GM04504 (cell line): ENCODE measurements at regions not wholly inside any gene's neighbourhood (a gene's known extent, or its start where the extent isn't known, plus 50 kb on each side); places are given as distances from the start of the nearest gene placed in this dataset.
"Not testable (repeated sequence)": the region's sequence is repeated elsewhere in the genome, so short reads cannot be mapped to it uniquely, and the experiment has no call there.

Experiments used
- DNase-seq: peaks from one replicate; pipeline ENCODE4 v3.0.0-alpha.2; 2012; ENCODE audit warnings: low read depth

GRCh38 chr10:105727586-105727985 lies 1086.5 kb downstream of the SORCS3 start:
- DNase-seq = not testable (repeated sequence)

DNA sequence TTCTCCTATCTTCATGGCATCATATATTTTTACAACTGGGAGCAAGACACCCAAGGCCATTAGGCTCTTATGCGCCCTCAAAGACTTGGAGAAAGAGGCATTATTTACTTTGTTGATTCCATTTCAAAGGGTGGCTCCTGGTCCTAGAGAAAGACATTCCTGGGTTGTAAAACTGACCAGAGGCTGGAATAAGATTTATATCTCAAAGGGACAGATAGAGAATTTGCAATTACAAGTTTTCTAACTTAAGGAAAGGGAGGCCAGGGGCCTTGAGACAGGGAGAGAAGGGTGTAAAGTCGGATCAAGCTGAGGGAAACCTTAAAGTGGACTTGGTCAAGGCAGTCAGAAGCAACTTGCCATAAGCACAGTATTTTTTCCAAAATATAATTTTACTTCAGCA lies 1086.0 kb downstream of the SORCS3 start:
- DNase-seq = no peak

- DNase-seq = no peak
Measured at GRCh38 chr10:105726149-105726548, 1085.1 kb downstream of the SORCS3 start.

- DNase-seq = no peak
Measured at GRCh38 chr10:105725007-105725406, 1083.9 kb downstream of the SORCS3 start.

- no peak for DNase-seq
Measured at GRCh38 chr10:105718207-105718995, 1077.3 kb downstream of the SORCS3 start.

GRCh38 chr10:105714728-105715127 lies 1073.6 kb downstream of the SORCS3 start:
- no peak for DNase-seq

DNA sequence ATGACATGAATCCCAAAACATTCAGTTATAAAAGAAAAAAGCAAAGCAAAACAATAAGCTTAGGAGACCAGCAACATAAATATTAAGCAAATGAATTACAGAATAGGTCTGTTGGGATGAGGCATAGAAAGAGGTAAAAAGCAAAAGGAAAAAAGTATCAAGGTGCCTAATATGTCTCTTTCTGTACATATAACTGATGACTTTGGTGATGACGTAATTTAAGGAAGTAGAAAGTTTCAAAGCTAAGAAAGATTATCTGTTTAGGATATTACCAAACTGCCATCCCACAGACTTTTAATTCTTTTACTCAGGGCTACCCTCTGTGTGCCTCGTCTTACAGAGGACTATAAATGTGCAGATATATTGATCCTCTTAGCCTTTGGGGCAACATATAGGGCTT lies 1066.5 kb downstream of the SORCS3 start:
- DNase-seq = no peak

- DNase-seq = no peak
Measured at GRCh38 chr10:105706281-105707026, 1065.4 kb downstream of the SORCS3 start.

GRCh38 chr10:105702211-105702610 lies 1061.1 kb downstream of the SORCS3 start:
- DNase-seq = no peak

GRCh38 chr10:105700218-105700617 lies 1059.1 kb downstream of the SORCS3 start:
- no peak for DNase-seq

GRCh38 chr10:105699504-105699903 lies 1058.4 kb downstream of the SORCS3 start:
- no peak for DNase-seq

- no peak for DNase-seq
Measured at GRCh38 chr10:105698592-105698991, 1057.5 kb downstream of the SORCS3 start.

- no peak for DNase-seq
Measured at GRCh38 chr10:105697290-105697780, 1056.2 kb downstream of the SORCS3 start.

- DNase-seq = no peak
Measured at GRCh38 chr10:105691811-105692210, 1050.7 kb downstream of the SORCS3 start.

GRCh38 chr10:105682911-105683310 lies 1041.8 kb downstream of the SORCS3 start:
- DNase-seq = no peak

DNA sequence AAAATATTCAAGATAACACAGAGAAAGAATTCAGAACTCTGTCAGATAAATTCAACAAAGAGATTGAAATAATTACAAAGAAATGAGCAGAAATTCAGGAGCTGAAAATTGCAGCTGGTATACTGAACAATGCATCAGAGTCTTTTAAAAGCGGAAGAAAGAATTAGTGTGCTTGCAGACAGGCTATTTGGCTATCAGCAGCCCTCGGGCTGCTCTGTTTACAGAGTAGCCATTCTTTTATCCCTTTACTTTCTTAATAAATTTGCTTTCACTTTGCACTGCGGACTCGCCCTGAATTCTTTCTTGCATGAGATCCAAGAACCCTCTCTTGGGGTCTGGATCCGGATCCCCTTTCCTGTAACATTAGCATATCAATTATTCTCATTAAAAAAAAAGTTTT lies 1040.0 kb downstream of the SORCS3 start:
- no peak for DNase-seq

- no peak for DNase-seq
Measured at GRCh38 chr10:105679781-105680180, 1038.7 kb downstream of the SORCS3 start.

GRCh38 chr10:105675333-105675732 lies 1034.2 kb downstream of the SORCS3 start:
- no peak for DNase-seq

GRCh38 chr10:105674448-105674847 lies 1033.4 kb downstream of the SORCS3 start:
- no peak for DNase-seq

GRCh38 chr10:105658696-105659095 lies 1017.6 kb downstream of the SORCS3 start:
- no peak for DNase-seq

DNA sequence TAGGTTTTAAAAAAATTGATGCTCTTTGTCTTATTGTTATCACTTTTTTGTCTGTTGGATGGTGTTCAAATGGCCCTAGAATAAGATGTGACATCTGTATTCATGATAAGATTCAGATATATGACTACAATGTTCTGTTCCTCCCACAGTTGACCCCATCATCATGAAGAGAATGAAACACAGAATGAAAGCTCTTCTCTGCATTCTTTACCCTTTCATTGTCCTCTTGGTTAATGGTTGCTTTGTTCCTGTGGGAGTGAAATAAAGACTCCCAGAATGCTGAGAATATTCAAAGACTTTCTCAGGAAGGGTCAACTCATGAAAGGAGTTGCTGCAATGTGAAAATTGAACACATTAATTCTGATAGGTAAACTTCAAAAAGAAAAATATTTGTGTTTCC lies 1015.8 kb downstream of the SORCS3 start:
- DNase-seq = no peak

- no peak for DNase-seq
Measured at GRCh38 chr10:105650306-105650705, 1009.2 kb downstream of the SORCS3 start.

GRCh38 chr10:105647354-105647753 lies 1006.3 kb downstream of the SORCS3 start:
- DNase-seq = no peak
